Fibroblast of the aortic adventitia (primary cell): ENCODE measurements at regions not wholly inside any gene's neighbourhood (a gene's known extent, or its start where the extent isn't known, plus 50 kb on each side); places are given as distances from the start of the nearest gene placed in this dataset.

Experiments used
- DNase-seq: peaks from one replicate; pipeline ENCODE4 v3.0.0-alpha.2; 2010; ENCODE audit warnings: low read depth
- H3K4me3 ChIP-seq: 2 replicates; pipeline ENCODE4 v1.5.1; 2011; ENCODE audit warnings: low read depth, mild to moderate bottlenecking, control low read depth, low read length, moderate library complexity
- TF ChIP-seq, protein P1 (sequence below): IDR thresholded peaks from 2 replicates; pipeline ENCODE4 v1.5.1; 2011; ENCODE audit warnings: mild to moderate bottlenecking, low read length, control low read depth, inconsistent platforms; ENCODE audit not compliant: insufficient read depth

GRCh38 chr3:181618260-181618659, 93.5 kb upstream of the SOX2 start:
- no peak overlapping the region for H3K4me3 ChIP-seq
- TF ChIP-seq, protein P1, sequence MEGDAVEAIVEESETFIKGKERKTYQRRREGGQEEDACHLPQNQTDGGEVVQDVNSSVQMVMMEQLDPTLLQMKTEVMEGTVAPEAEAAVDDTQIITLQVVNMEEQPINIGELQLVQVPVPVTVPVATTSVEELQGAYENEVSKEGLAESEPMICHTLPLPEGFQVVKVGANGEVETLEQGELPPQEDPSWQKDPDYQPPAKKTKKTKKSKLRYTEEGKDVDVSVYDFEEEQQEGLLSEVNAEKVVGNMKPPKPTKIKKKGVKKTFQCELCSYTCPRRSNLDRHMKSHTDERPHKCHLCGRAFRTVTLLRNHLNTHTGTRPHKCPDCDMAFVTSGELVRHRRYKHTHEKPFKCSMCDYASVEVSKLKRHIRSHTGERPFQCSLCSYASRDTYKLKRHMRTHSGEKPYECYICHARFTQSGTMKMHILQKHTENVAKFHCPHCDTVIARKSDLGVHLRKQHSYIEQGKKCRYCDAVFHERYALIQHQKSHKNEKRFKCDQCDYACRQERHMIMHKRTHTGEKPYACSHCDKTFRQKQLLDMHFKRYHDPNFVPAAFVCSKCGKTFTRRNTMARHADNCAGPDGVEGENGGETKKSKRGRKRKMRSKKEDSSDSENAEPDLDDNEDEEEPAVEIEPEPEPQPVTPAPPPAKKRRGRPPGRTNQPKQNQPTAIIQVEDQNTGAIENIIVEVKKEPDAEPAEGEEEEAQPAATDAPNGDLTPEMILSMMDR = no peak
- no peak for DNase-seq

- TF ChIP-seq, protein P1 = no peak
- no peak for DNase-seq
Observed at GRCh38 chr3:181616088-181617070, 95.3 kb upstream of the SOX2 start.

GRCh38 chr3:181615666-181616065, 96.1 kb upstream of the SOX2 start:
- no peak overlapping the region for H3K4me3 ChIP-seq
- DNase-seq = no peak
- TF ChIP-seq, protein P1 = no peak

More at GRCh38 chr3:181616088-181617070, 95.3 kb upstream of the SOX2 start:
- H3K4me3 ChIP-seq = no peak overlapping the region

DNA sequence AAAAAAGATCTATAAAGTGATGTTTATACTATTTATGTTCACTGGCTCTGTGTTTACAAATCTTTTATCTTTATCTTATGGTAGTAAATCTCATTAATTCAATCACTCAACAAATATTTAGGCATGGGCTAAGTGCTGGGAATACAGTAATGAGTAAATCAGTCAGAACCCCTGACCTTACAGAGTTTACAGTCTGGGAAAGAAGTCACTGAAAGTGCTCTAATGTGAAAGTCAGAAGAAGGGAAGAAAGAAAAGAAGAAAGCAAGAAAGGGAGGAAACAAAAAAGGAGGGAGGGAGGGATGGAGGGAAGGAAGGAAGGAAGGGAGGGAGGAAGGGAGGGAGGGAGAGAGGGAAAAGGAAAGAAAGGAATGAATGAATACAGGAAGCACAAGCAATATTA, 96.8 kb upstream of the SOX2 start:
- TF ChIP-seq, protein P1 = no peak
- no peak for DNase-seq
- H3K4me3 ChIP-seq = no peak overlapping the region

DNA sequence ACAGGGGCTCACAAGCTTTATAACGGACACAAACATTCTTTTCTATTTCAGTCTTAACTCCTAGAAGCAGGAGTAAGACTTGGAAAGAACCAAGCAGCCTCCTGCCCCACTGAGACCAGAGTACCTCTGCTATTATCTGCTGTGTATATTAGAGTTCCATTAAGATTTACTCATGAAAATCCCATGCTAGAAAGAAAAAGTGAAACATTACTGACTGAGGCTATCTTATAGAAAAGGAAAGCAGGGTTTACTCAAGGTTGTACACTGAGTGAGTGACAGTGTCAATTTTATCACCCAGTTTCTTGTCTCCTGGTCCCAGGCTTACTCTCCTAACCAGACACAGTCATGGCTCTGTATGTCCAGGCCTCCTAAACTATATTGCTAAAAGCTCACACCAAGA, 97.9 kb upstream of the SOX2 start:
- H3K4me3 ChIP-seq = no peak overlapping the region
- no peak for DNase-seq
- TF ChIP-seq, protein P1 = no peak

DNA sequence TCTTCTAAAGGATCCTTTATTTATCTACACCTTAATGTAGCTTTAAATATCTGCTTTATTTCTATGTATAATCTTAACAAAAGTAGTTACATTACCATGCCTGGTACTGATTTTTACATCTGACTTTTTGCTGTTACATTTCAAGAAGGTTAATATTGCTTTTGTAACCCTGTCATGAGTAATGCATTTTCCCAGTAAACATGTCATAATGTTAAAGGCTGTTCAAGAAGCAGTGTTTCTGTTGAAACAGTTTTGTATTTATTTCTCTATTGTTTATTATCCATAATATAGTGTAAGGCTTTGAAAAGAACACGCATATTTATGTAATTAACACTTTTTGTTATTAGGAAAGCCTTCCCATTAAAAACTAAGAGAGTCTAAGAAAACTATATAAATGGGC, 98.5 kb upstream of the SOX2 start:
- TF ChIP-seq, protein P1 = no peak
- no peak for DNase-seq
- H3K4me3 ChIP-seq = no peak overlapping the region

DNA sequence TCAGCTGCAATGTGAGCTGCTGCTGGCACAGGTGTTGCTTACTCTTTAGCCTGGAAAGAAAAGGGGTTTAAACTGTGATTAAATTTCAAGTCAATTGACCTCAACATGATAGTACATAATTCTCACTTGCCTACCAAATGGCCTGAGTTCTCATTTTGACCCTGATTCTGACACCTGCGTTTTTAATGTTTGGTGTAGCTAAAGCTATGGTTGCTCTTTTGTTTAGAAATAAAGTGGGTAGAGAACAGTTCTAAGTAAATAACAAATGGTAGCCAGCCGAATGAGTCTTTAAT, 100.8 kb upstream of the SOX2 start:
- TF ChIP-seq, protein P1 = no peak
- no peak for DNase-seq
- no peak overlapping the region for H3K4me3 ChIP-seq
